CD4-positive, alpha-beta T cell treated with Interleukin-6 for 4 hours (primary cell): ENCODE measurements at regions not wholly inside any gene's neighbourhood (a gene's known extent, or its start where the extent isn't known, plus 50 kb on each side); places are given as distances from the start of the nearest gene placed in this dataset.

ENCODE experiments used
- DNase-seq: peaks from one replicate; pipeline ENCODE4 v3.0.0-alpha.2; 2020; ENCODE audit warnings: mixed read lengths

GRCh38 chr18:67379981-67380380, 136.5 kb downstream of the DSEL start:
- no peak for DNase-seq

GRCh38 chr18:67376372-67376771, 140.1 kb downstream of the DSEL start:
- no peak for DNase-seq

- no peak for DNase-seq
Observed at GRCh38 chr18:67373636-67374035, 142.9 kb downstream of the DSEL start.

- DNase-seq = no peak
Observed at GRCh38 chr18:67367540-67367939, 149.0 kb downstream of the DSEL start.

GRCh38 chr18:67363694-67364093, 152.8 kb downstream of the DSEL start:
- no peak for DNase-seq

- DNase-seq = no peak
Observed at GRCh38 chr18:67362906-67363305, 153.6 kb downstream of the DSEL start.

GRCh38 chr18:67359873-67360838, 156.4 kb downstream of the DSEL start:
- DNase-seq = peak; percentile 21

- no peak for DNase-seq
Observed at GRCh38 chr18:67358947-67359346, 157.6 kb downstream of the DSEL start.

- no peak for DNase-seq
Observed at GRCh38 chr18:67354692-67355091, 161.8 kb downstream of the DSEL start.

GRCh38 chr18:67354091-67354490, 162.4 kb downstream of the DSEL start:
- DNase-seq = no peak

GRCh38 chr18:67347438-67347837, 169.1 kb downstream of the DSEL start:
- no peak for DNase-seq

GRCh38 chr18:67342159-67342558, 174.4 kb downstream of the DSEL start:
- DNase-seq = no peak

GRCh38 chr18:67337696-67338095, 178.8 kb downstream of the DSEL start:
- DNase-seq = no peak

- no peak for DNase-seq
Observed at GRCh38 chr18:67331857-67332256, 184.7 kb downstream of the DSEL start.

- DNase-seq = no peak
Observed at GRCh38 chr18:67319109-67319508, 197.4 kb downstream of the DSEL start.

GRCh38 chr18:67318651-67319050, 197.9 kb downstream of the DSEL start:
- no peak for DNase-seq

- DNase-seq = no peak
Observed at GRCh38 chr18:67310826-67311225, 205.7 kb downstream of the DSEL start.

GRCh38 chr18:67308819-67309218, 207.7 kb downstream of the DSEL start:
- DNase-seq = no peak

- DNase-seq = no peak
Observed at GRCh38 chr18:67305466-67305865, 211.1 kb downstream of the DSEL start.

GRCh38 chr18:67302043-67302442, 214.5 kb downstream of the DSEL start:
- no peak for DNase-seq

GRCh38 chr18:67301592-67301991, 214.9 kb downstream of the DSEL start:
- DNase-seq = peak; percentile 9

GRCh38 chr18:67300498-67300897, 216.0 kb downstream of the DSEL start:
- DNase-seq = peak; percentile 14

GRCh38 chr18:67292814-67293213, 223.7 kb downstream of the DSEL start:
- no peak for DNase-seq

- no peak for DNase-seq
Observed at GRCh38 chr18:67290421-67290820, 226.1 kb downstream of the DSEL start.

- no peak for DNase-seq
Observed at GRCh38 chr18:67285583-67285982, 230.9 kb downstream of the DSEL start.
